ENCODE measurements at regions not wholly inside any gene's neighbourhood (a gene's known extent, or its start where the extent isn't known, plus 50 kb on each side); places are given as distances from the start of the nearest gene placed in this dataset.

- Histone ChIP-seq H3K9me2 (ENCODE audit: insufficient read depth) (no peaks in the 10 kb centered on the region), H3K27ac (ENCODE audit: low read depth, low read length) (no peak overlapping the region), H3K4me3 (replicated peaks in 1 of 2; ENCODE audit: low read depth in 1 of 2, low read length in 2 of 2) (no peak overlapping the region), H3K27me3 (ENCODE audit: insufficient read depth, low read length) (no peaks in the 10 kb centered on the region), H3K4me2 (ENCODE audit: low read length) (no peak overlapping the region), H3K36me3 (ENCODE audit: control insufficient read depth in 1 of 2, insufficient read depth in 2 of 2, low read length in 2 of 2) (no peaks in the 10 kb centered on the region), H3K79me2 (ENCODE audit: insufficient read depth, low read length) (no peaks in the 10 kb centered on the region), H4K20me1 (ENCODE audit: insufficient read depth) (no peaks in the 10 kb centered on the region), H3K4me1 (ENCODE audit: control insufficient read depth in 1 of 2, insufficient read depth in 2 of 2, low read length in 2 of 2) (no peaks in the 10 kb centered on the region), H2AFZ (ENCODE audit: low read depth, low read length, poor library complexity, severe bottlenecking) (no peak overlapping the region), H3K9ac (ENCODE audit: low read length) (no peak overlapping the region), H3K9me3 (ENCODE audit: control insufficient read depth in 1 of 2, insufficient read depth in 1 of 2, low read depth in 1 of 2, low read length in 2 of 2) (peaks cover 6 to 28% of the 10 kb centered on the region in 2 experiments; a peak in 2 of 4 replicates)
- RAD21 ChIA-PET (ENCODE audit: low non-redundant PET in 1 of 2, low total read pairs in 2 of 2, uncharacterized antibody in 2 of 2, unreplicated experiment in 2 of 2) = no interaction called here
- ATAC-seq (no peak), DNase-seq (ENCODE audit: low read depth, low spot score) (no peak)
- TF ChIP-seq CBX3 (IDR thresholded peaks at IDR 0.05; ENCODE audit: low read depth) = no peak
- TF ChIP-seq FOSL1 (IDR thresholded peaks at IDR 0.05; ENCODE audit: low read depth) = no peak
- no peak for TF ChIP-seq REST (IDR thresholded peaks at IDR 0.05; ENCODE audit: low read depth)
- TF ChIP-seq SP1 (IDR thresholded peaks at IDR 0.05; ENCODE audit: low read depth) = no peak
- TF ChIP-seq POLR2A (IDR thresholded peaks at IDR 0.05; ENCODE audit: borderline replicate concordance, extremely low read depth, insufficient read depth, insufficient read length) = no peak
- no peak for TF ChIP-seq ZNF274 (IDR thresholded peaks at IDR 0.05; ENCODE audit: low read depth, low read length)
- TF ChIP-seq SIN3A (IDR thresholded peaks at IDR 0.05; ENCODE audit: low read depth) = no peak
- no peak for TF ChIP-seq CTCF (IDR thresholded peaks at IDR 0.05 in 2 of 3, conservative IDR thresholded peaks at IDR 0.05 in 1 of 3; ENCODE audit: borderline replicate concordance in 1 of 3, insufficient read depth in 1 of 3, low read depth in 2 of 3, low read length in 2 of 3)
- no peak for TF ChIP-seq TCF7L2 (IDR thresholded peaks at IDR 0.05; ENCODE audit: borderline replicate concordance, extremely low read depth, insufficient read depth, insufficient read length)
- no peak for TF ChIP-seq EZH2phosphoT487 (IDR thresholded peaks at IDR 0.05; ENCODE audit: borderline replicate concordance)
- TF ChIP-seq EGR1 (IDR thresholded peaks at IDR 0.05; ENCODE audit: low read depth) = no peak
- no peak for TF ChIP-seq EZH2 (IDR thresholded peaks at IDR 0.05)
- no peak for TF ChIP-seq ELF1 (IDR thresholded peaks at IDR 0.05; ENCODE audit: borderline replicate concordance, low read depth)
- TF ChIP-seq ZBTB33 (IDR thresholded peaks at IDR 0.05; ENCODE audit: extremely low read depth, insufficient replicate concordance, low read length) = no peak
- no peak for TF ChIP-seq POLR2AphosphoS5 (IDR thresholded peaks at IDR 0.05; ENCODE audit: low read depth, low read length)
- CTCF ChIA-PET = no interaction called here
- BruUV-seq (replicated peaks) = no TSS peak
- intact Hi-C loops (cut with micrococcal nuclease) = no loop called here
- POLR2A ChIA-PET = no interaction called here
These were observed 196.9 kb upstream of the ALG10 start for GRCh38 chr12:33825442-33825841.

All from HCT116 (cell line).